ENCODE measurements at regions not wholly inside any gene's neighbourhood (a gene's known extent, or its start where the extent isn't known, plus 50 kb on each side); places are given as distances from the start of the nearest gene placed in this dataset.

- H3K36me3 ChIP-seq (replicated peaks; ENCODE audit: insufficient read depth, low read depth), result no peaks in the 10 kb centered on the region
- H3K27ac ChIP-seq, result peak overlapping the region; percentile 67
- H3K4me1 ChIP-seq (ENCODE audit: insufficient read depth), result peaks cover 5% of the 10 kb centered on the region
- H3K79me2 ChIP-seq, result no peaks in the 10 kb centered on the region
- no peaks in the 10 kb centered on the region for H4K20me1 ChIP-seq (ENCODE audit: insufficient read depth, poor library complexity, severe bottlenecking)
- no peaks in the 10 kb centered on the region for H3K9me3 ChIP-seq (ENCODE audit: low read depth)
- no peaks in the 10 kb centered on the region for H3K27me3 ChIP-seq
- no peaks in the 10 kb centered on the region for H3K9me2 ChIP-seq (replicated peaks; ENCODE audit: insufficient read depth)
- H3K4me3 ChIP-seq, result no peak overlapping the region
- 64% methylated on average over 9 of the region's 9 CpGs for WGBS (ENCODE audit: low lambda C conversion rate, missing lambda C conversion rate)
- peak; percentile 21 for DNase-seq (ENCODE audit: low spot score)
- TF ChIP-seq EZH2phosphoT487 (IDR thresholded peaks at IDR 0.05; ENCODE audit: low read depth, severe bottlenecking, unreplicated experiment) (no peak), CTCF (IDR thresholded peaks at IDR 0.05; ENCODE audit: poor library complexity) (no peak)
- peak overlapping the region; percentile 26 for H3K4me2 ChIP-seq
- no peak overlapping the region for H2AFZ ChIP-seq
Observed at GRCh38 chr2:236932831-236933361, 152.8 kb upstream of the COPS8 start.

- H3K36me3 ChIP-seq (replicated peaks; ENCODE audit: insufficient read depth, low read depth), result no peaks in the 10 kb centered on the region
- no peaks in the 10 kb centered on the region for H4K20me1 ChIP-seq (ENCODE audit: insufficient read depth, poor library complexity, severe bottlenecking)
- WGBS (ENCODE audit: low lambda C conversion rate, missing lambda C conversion rate), result 81% methylated on average over 6 of the region's 6 CpGs
- H3K9me3 ChIP-seq (ENCODE audit: low read depth), result no peaks in the 10 kb centered on the region
- H3K4me3 ChIP-seq, result no peak overlapping the region
- no peak overlapping the region for H2AFZ ChIP-seq
- H3K27ac ChIP-seq, result peak overlapping the region; percentile 67
- TF ChIP-seq EZH2 (IDR thresholded peaks at IDR 0.05; ENCODE audit: borderline replicate concordance), result no peak
- TF ChIP-seq CTCF (IDR thresholded peaks at IDR 0.05; ENCODE audit: poor library complexity), result no peak
- no peak for TF ChIP-seq EZH2phosphoT487 (IDR thresholded peaks at IDR 0.05; ENCODE audit: low read depth, severe bottlenecking, unreplicated experiment)
- no peak overlapping the region for H3K4me2 ChIP-seq
- H3K9me2 ChIP-seq (replicated peaks; ENCODE audit: insufficient read depth), result no peaks in the 10 kb centered on the region
- H3K27me3 ChIP-seq, result no peaks in the 10 kb centered on the region
- no peak for DNase-seq (ENCODE audit: low spot score)
- no peaks in the 10 kb centered on the region for H3K79me2 ChIP-seq
- peaks cover 5% of the 10 kb centered on the region for H3K4me1 ChIP-seq (ENCODE audit: insufficient read depth)
Observed at GRCh38 chr2:236934166-236934565, 151.5 kb upstream of the COPS8 start.

- H3K36me3 ChIP-seq (replicated peaks; ENCODE audit: insufficient read depth, low read depth), result no peaks in the 10 kb centered on the region
- no peak for DNase-seq (ENCODE audit: low spot score)
- H2AFZ ChIP-seq, result no peak overlapping the region
- H3K4me1 ChIP-seq (ENCODE audit: insufficient read depth), result peaks cover 5% of the 10 kb centered on the region
- no peaks in the 10 kb centered on the region for H3K9me3 ChIP-seq (ENCODE audit: low read depth)
- H4K20me1 ChIP-seq (ENCODE audit: insufficient read depth, poor library complexity, severe bottlenecking), result no peaks in the 10 kb centered on the region
- H3K27ac ChIP-seq, result no peak overlapping the region
- WGBS (ENCODE audit: low lambda C conversion rate, missing lambda C conversion rate), result 97% methylated on average over 3 of the region's 3 CpGs
- no peak overlapping the region for H3K4me3 ChIP-seq
- no peaks in the 10 kb centered on the region for H3K9me2 ChIP-seq (replicated peaks; ENCODE audit: insufficient read depth)
- no peak for TF ChIP-seq CTCF (IDR thresholded peaks at IDR 0.05; ENCODE audit: poor library complexity)
- no peak for TF ChIP-seq EZH2 (IDR thresholded peaks at IDR 0.05; ENCODE audit: borderline replicate concordance)
- TF ChIP-seq EZH2phosphoT487 (IDR thresholded peaks at IDR 0.05; ENCODE audit: low read depth, severe bottlenecking, unreplicated experiment), result no peak
- no peaks in the 10 kb centered on the region for H3K27me3 ChIP-seq
- H3K79me2 ChIP-seq, result no peaks in the 10 kb centered on the region
- H3K4me2 ChIP-seq, result no peak overlapping the region
Observed at GRCh38 chr2:236934656-236935055, 151.0 kb upstream of the COPS8 start.

GRCh38 chr2:236935083-236935482 lies 150.6 kb upstream of the COPS8 start:
- DNase-seq (ENCODE audit: low spot score), result no peak
- no peak for TF ChIP-seq CTCF (IDR thresholded peaks at IDR 0.05; ENCODE audit: poor library complexity)
- no peak for TF ChIP-seq EZH2 (IDR thresholded peaks at IDR 0.05; ENCODE audit: borderline replicate concordance)
- no peak for TF ChIP-seq EZH2phosphoT487 (IDR thresholded peaks at IDR 0.05; ENCODE audit: low read depth, severe bottlenecking, unreplicated experiment)
- no peaks in the 10 kb centered on the region for H4K20me1 ChIP-seq (ENCODE audit: insufficient read depth, poor library complexity, severe bottlenecking)
- H3K4me1 ChIP-seq (ENCODE audit: insufficient read depth), result peaks cover 7% of the 10 kb centered on the region
- H3K4me3 ChIP-seq, result no peak overlapping the region
- H3K27me3 ChIP-seq, result no peaks in the 10 kb centered on the region
- H3K9me2 ChIP-seq (replicated peaks; ENCODE audit: insufficient read depth), result no peaks in the 10 kb centered on the region
- H3K27ac ChIP-seq, result no peak overlapping the region
- H2AFZ ChIP-seq, result no peak overlapping the region
- H3K4me2 ChIP-seq, result no peak overlapping the region
- no peaks in the 10 kb centered on the region for H3K9me3 ChIP-seq (ENCODE audit: low read depth)
- WGBS (ENCODE audit: low lambda C conversion rate, missing lambda C conversion rate), result 86% methylated on average over 5 of the region's 5 CpGs
- H3K36me3 ChIP-seq (replicated peaks; ENCODE audit: insufficient read depth, low read depth), result no peaks in the 10 kb centered on the region
- H3K79me2 ChIP-seq, result no peaks in the 10 kb centered on the region
